Retina (tissue), 1 donor: ENCODE measurements at regions not wholly inside any gene's neighbourhood (a gene's known extent, or its start where the extent isn't known, plus 50 kb on each side); places are given as distances from the start of the nearest gene placed in this dataset.

Experiments used
- DNase-seq: peaks from one replicate; pipeline ENCODE4 v3.0.0-alpha.2; 2016

- DNase-seq: no peak
Observed at GRCh38 chr4:181905708-181906107, 337.5 kb upstream of the TENM3 start.

- no peak for DNase-seq
Observed at GRCh38 chr4:181908168-181908567, 335.0 kb upstream of the TENM3 start.

GRCh38 chr4:181909368-181909767 lies 333.8 kb upstream of the TENM3 start:
- no peak for DNase-seq

GRCh38 chr4:181911420-181911819 lies 331.8 kb upstream of the TENM3 start:
- no peak for DNase-seq

- no peak for DNase-seq
Observed at GRCh38 chr4:181933471-181933870, 309.7 kb upstream of the TENM3 start.

GRCh38 chr4:181938631-181939030 lies 304.6 kb upstream of the TENM3 start:
- DNase-seq: no peak

GRCh38 chr4:181939199-181939945 lies 303.8 kb upstream of the TENM3 start:
- DNase-seq: no peak

- DNase-seq: no peak
Observed at GRCh38 chr4:181944527-181944926, 298.7 kb upstream of the TENM3 start.

- no peak for DNase-seq
Observed at GRCh38 chr4:181946902-181947301, 296.3 kb upstream of the TENM3 start.

GRCh38 chr4:181948839-181949382 lies 294.3 kb upstream of the TENM3 start:
- no peak for DNase-seq

- no peak for DNase-seq
Observed at GRCh38 chr4:181949704-181950312, 293.4 kb upstream of the TENM3 start.

GRCh38 chr4:181950372-181951127 lies 292.7 kb upstream of the TENM3 start:
- no peak for DNase-seq

- no peak for DNase-seq
Observed at GRCh38 chr4:181951265-181951664, 291.9 kb upstream of the TENM3 start.

- no peak for DNase-seq
Observed at GRCh38 chr4:181952478-181952877, 290.7 kb upstream of the TENM3 start.

GRCh38 chr4:181956512-181956911 lies 286.7 kb upstream of the TENM3 start:
- no peak for DNase-seq

- no peak for DNase-seq
Observed at GRCh38 chr4:181957088-181957487, 286.1 kb upstream of the TENM3 start.

GRCh38 chr4:181958446-181958845 lies 284.8 kb upstream of the TENM3 start:
- DNase-seq: no peak

- no peak for DNase-seq
Observed at GRCh38 chr4:181959121-181959520, 284.1 kb upstream of the TENM3 start.

GRCh38 chr4:181960384-181960783 lies 282.8 kb upstream of the TENM3 start:
- no peak for DNase-seq

GRCh38 chr4:181962321-181962720 lies 280.9 kb upstream of the TENM3 start:
- no peak for DNase-seq

- no peak for DNase-seq
Observed at GRCh38 chr4:181964731-181965130, 278.5 kb upstream of the TENM3 start.

- no peak for DNase-seq
Observed at GRCh38 chr4:181966104-181966551, 277.1 kb upstream of the TENM3 start.

- DNase-seq: no peak
Observed at GRCh38 chr4:181967401-181967800, 275.8 kb upstream of the TENM3 start.

GRCh38 chr4:181968371-181968770 lies 274.8 kb upstream of the TENM3 start:
- DNase-seq: no peak
